ENCODE measurements at regions not wholly inside any gene's neighbourhood (a gene's known extent, or its start where the extent isn't known, plus 50 kb on each side); places are given as distances from the start of the nearest gene placed in this dataset.

- intact Hi-C loops (cut with DNase I; ENCODE audit: low total_unique reads): no loop called here
- Histone ChIP-seq H3K36me3 (ENCODE audit: low read depth, missing control alignments) (no peaks in the 10 kb centered on the region), H3K4me1 (no peaks in the 10 kb centered on the region), H3K4me3 (no peak overlapping the region), H3K27ac (no peak overlapping the region), H3K27me3 (no peaks in the 10 kb centered on the region), H3K9me3 (no peaks in the 10 kb centered on the region)
- TF ChIP-seq CTCF (IDR thresholded peaks at IDR 0.05) (no peak), POLR2A (IDR thresholded peaks at IDR 0.05) (no peak)
- no peak for DNase-seq
- WGBS, 2 donors: 76 to 86% methylated on average over 1 of the region's 1 CpG
Measured at GRCh38 chr21:43262427-43262826, 93.6 kb downstream of the CRYAA start.
